Activated T-helper 1 cell treated with anti-CD3 and anti-CD28 coated beads, Interleukin-12 subunit alpha, Interleukin-12 subunit beta, Interleukin-2, Interleukin-4 antibody, amounts not matched to agents 30 ng/mL and 10 ng/mL and 1 ng/mL, durations not matched to agents 14 hours and 24 hours and 36 hours (primary cell): ENCODE measurements at regions not wholly inside any gene's neighbourhood (a gene's known extent, or its start where the extent isn't known, plus 50 kb on each side); places are given as distances from the start of the nearest gene placed in this dataset.

Source experiments
- DNase-seq: peaks from one replicate; pipeline ENCODE4 v3.0.0; 2021; ENCODE audit warnings: low spot score
- H3K27ac Mint-ChIP-seq: one replicate; pipeline ENCODE4 v1.8.0; 2021; ENCODE audit warnings: mild to moderate bottlenecking, mixed read lengths
- H3K27me3 Mint-ChIP-seq: one replicate; pipeline ENCODE4 v1.8.0; 2022; ENCODE audit warnings: mild to moderate bottlenecking, moderate library complexity, mixed read lengths; ENCODE audit not compliant: insufficient read depth
- H3K36me3 Mint-ChIP-seq: one replicate; pipeline ENCODE4 v1.8.0; 2021; ENCODE audit warnings: low read depth, mixed read lengths
- H3K4me1 Mint-ChIP-seq: one replicate; pipeline ENCODE4 v1.8.0; 2021; ENCODE audit warnings: low read depth, mixed read lengths
- H3K4me3 Mint-ChIP-seq: one replicate; pipeline ENCODE4 v1.8.0; 2021; ENCODE audit warnings: mild to moderate bottlenecking, moderate library complexity, mixed read lengths
- H3K9me3 Mint-ChIP-seq: one replicate; pipeline ENCODE4 v1.8.0; 2021; ENCODE audit warnings: mixed read lengths
- intact Hi-C: fragments of 100-400 bp; cut with micrococcal nuclease; formaldehyde crosslinking; loops from one replicate; pipeline ENCODE4 v1.15.1; 2024

- no peaks in the 10 kb centered on the region for H3K36me3 Mint-ChIP-seq
- no peaks in the 10 kb centered on the region for H3K4me1 Mint-ChIP-seq
- no peak overlapping the region for H3K27ac Mint-ChIP-seq
- no peak for DNase-seq
- H3K4me3 Mint-ChIP-seq, result no peak overlapping the region
- intact Hi-C loops, result no loop called here
- H3K27me3 Mint-ChIP-seq, result peaks cover 2% of the 10 kb centered on the region
- no peaks in the 10 kb centered on the region for H3K9me3 Mint-ChIP-seq
These were observed 129.5 kb upstream of the CPEB4 start for GRCh38 chr5:173758676-173759075.

GRCh38 chr5:173759691-173760090 is 128.5 kb upstream of the CPEB4 start:
- Mint-ChIP-seq H3K9me3 (no peaks in the 10 kb centered on the region), H3K4me3 (no peak overlapping the region), H3K4me1 (no peaks in the 10 kb centered on the region), H3K36me3 (no peaks in the 10 kb centered on the region), H3K27ac (no peak overlapping the region), H3K27me3 (peaks cover 2% of the 10 kb centered on the region)
- intact Hi-C loops, result no loop called here
- DNase-seq, result no peak

- H3K4me1 Mint-ChIP-seq, result no peaks in the 10 kb centered on the region
- intact Hi-C loops, result no loop called here
- no peaks in the 10 kb centered on the region for H3K9me3 Mint-ChIP-seq
- no peaks in the 10 kb centered on the region for H3K36me3 Mint-ChIP-seq
- H3K4me3 Mint-ChIP-seq, result no peak overlapping the region
- DNase-seq, result no peak
- H3K27me3 Mint-ChIP-seq, result peaks cover 2% of the 10 kb centered on the region
- H3K27ac Mint-ChIP-seq, result no peak overlapping the region
These were observed 127.5 kb upstream of the CPEB4 start for GRCh38 chr5:173760461-173761177.

- Mint-ChIP-seq H3K9me3 (no peaks in the 10 kb centered on the region), H3K4me3 (no peak overlapping the region), H3K4me1 (no peaks in the 10 kb centered on the region), H3K27ac (no peak overlapping the region), H3K27me3 (peaks cover 2% of the 10 kb centered on the region), H3K36me3 (no peaks in the 10 kb centered on the region)
- intact Hi-C loops, result no loop called here
- no peak for DNase-seq
These were observed 127.0 kb upstream of the CPEB4 start for GRCh38 chr5:173761178-173761513.

GRCh38 chr5:173762045-173762444 is 126.1 kb upstream of the CPEB4 start:
- no peak overlapping the region for H3K27ac Mint-ChIP-seq
- no peak for DNase-seq
- no peak overlapping the region for H3K4me3 Mint-ChIP-seq
- no peaks in the 10 kb centered on the region for H3K4me1 Mint-ChIP-seq
- intact Hi-C loops, result no loop called here
- no peaks in the 10 kb centered on the region for H3K36me3 Mint-ChIP-seq
- H3K27me3 Mint-ChIP-seq, result peaks cover 2% of the 10 kb centered on the region
- H3K9me3 Mint-ChIP-seq, result no peaks in the 10 kb centered on the region

GRCh38 chr5:173762930-173763329 is 125.2 kb upstream of the CPEB4 start:
- Mint-ChIP-seq H3K9me3 (no peaks in the 10 kb centered on the region), H3K4me1 (no peaks in the 10 kb centered on the region), H3K4me3 (no peak overlapping the region), H3K27me3 (peaks cover 2% of the 10 kb centered on the region), H3K27ac (no peak overlapping the region), H3K36me3 (no peaks in the 10 kb centered on the region)
- no peak for DNase-seq
- intact Hi-C loops, result no loop called here

- no peak overlapping the region for H3K27ac Mint-ChIP-seq
- H3K9me3 Mint-ChIP-seq, result no peaks in the 10 kb centered on the region
- no peak for DNase-seq
- no peak overlapping the region for H3K4me3 Mint-ChIP-seq
- peaks cover 2% of the 10 kb centered on the region for H3K27me3 Mint-ChIP-seq
- H3K36me3 Mint-ChIP-seq, result no peaks in the 10 kb centered on the region
- intact Hi-C loops, result no loop called here
- no peaks in the 10 kb centered on the region for H3K4me1 Mint-ChIP-seq
These were observed 124.7 kb upstream of the CPEB4 start for GRCh38 chr5:173763410-173763809.

GRCh38 chr5:173764332-173765028 is 123.7 kb upstream of the CPEB4 start:
- Mint-ChIP-seq H3K4me3 (no peak overlapping the region), H3K36me3 (no peaks in the 10 kb centered on the region), H3K9me3 (no peaks in the 10 kb centered on the region)

GRCh38 chr5:173765029-173765644 is 123.0 kb upstream of the CPEB4 start:
- Mint-ChIP-seq H3K27me3 (peaks cover 2% of the 10 kb centered on the region), H3K9me3 (no peaks in the 10 kb centered on the region), H3K36me3 (no peaks in the 10 kb centered on the region), H3K4me1 (no peaks in the 10 kb centered on the region), H3K4me3 (no peak overlapping the region), H3K27ac (no peak overlapping the region)
- intact Hi-C loops, result no loop called here
- DNase-seq, result no peak

More at GRCh38 chr5:173764332-173765028, 123.7 kb upstream of the CPEB4 start:
- no peak for DNase-seq
- Mint-ChIP-seq H3K27me3 (peaks cover 2% of the 10 kb centered on the region), H3K4me1 (no peaks in the 10 kb centered on the region), H3K27ac (no peak overlapping the region)
- intact Hi-C loops, result no loop called here

- no peaks in the 10 kb centered on the region for H3K9me3 Mint-ChIP-seq
- H3K4me3 Mint-ChIP-seq, result no peak overlapping the region
- intact Hi-C loops, result no loop called here
- DNase-seq, result no peak
- no peaks in the 10 kb centered on the region for H3K4me1 Mint-ChIP-seq
- no peaks in the 10 kb centered on the region for H3K36me3 Mint-ChIP-seq
- H3K27me3 Mint-ChIP-seq, result peaks cover 2% of the 10 kb centered on the region
- H3K27ac Mint-ChIP-seq, result no peak overlapping the region
These were observed 122.5 kb upstream of the CPEB4 start for GRCh38 chr5:173765661-173766060.

GRCh38 chr5:173767574-173768266 is 120.4 kb upstream of the CPEB4 start:
- intact Hi-C loops, result no loop called here

GRCh38 chr5:173768267-173768806 is 119.8 kb upstream of the CPEB4 start:
- no peaks in the 10 kb centered on the region for H3K9me3 Mint-ChIP-seq
- H3K4me3 Mint-ChIP-seq, result no peak overlapping the region
- intact Hi-C loops, result no loop called here
- H3K36me3 Mint-ChIP-seq, result no peaks in the 10 kb centered on the region
- H3K27ac Mint-ChIP-seq, result no peak overlapping the region
- no peaks in the 10 kb centered on the region for H3K27me3 Mint-ChIP-seq
- DNase-seq, result no peak
- H3K4me1 Mint-ChIP-seq, result no peaks in the 10 kb centered on the region

More at GRCh38 chr5:173767574-173768266, 120.4 kb upstream of the CPEB4 start:
- H3K9me3 Mint-ChIP-seq, result no peaks in the 10 kb centered on the region
- DNase-seq, result no peak
- H3K36me3 Mint-ChIP-seq, result no peaks in the 10 kb centered on the region
- no peaks in the 10 kb centered on the region for H3K4me1 Mint-ChIP-seq
- H3K4me3 Mint-ChIP-seq, result no peak overlapping the region
- no peak overlapping the region for H3K27ac Mint-ChIP-seq
- H3K27me3 Mint-ChIP-seq, result no peaks in the 10 kb centered on the region

GRCh38 chr5:173768891-173769290 is 119.3 kb upstream of the CPEB4 start:
- intact Hi-C loops, result no loop called here
- H3K27me3 Mint-ChIP-seq, result no peaks in the 10 kb centered on the region
- no peaks in the 10 kb centered on the region for H3K4me1 Mint-ChIP-seq
- DNase-seq, result no peak
- H3K9me3 Mint-ChIP-seq, result no peaks in the 10 kb centered on the region
- H3K27ac Mint-ChIP-seq, result no peak overlapping the region
- H3K36me3 Mint-ChIP-seq, result no peaks in the 10 kb centered on the region
- no peak overlapping the region for H3K4me3 Mint-ChIP-seq
